GM12864 (cell line): ENCODE measurements at regions not wholly inside any gene's neighbourhood (a gene's known extent, or its start where the extent isn't known, plus 50 kb on each side); places are given as distances from the start of the nearest gene placed in this dataset.

ENCODE experiments used
- DNase-seq: peaks from one replicate; pipeline ENCODE4 v3.0.0-alpha.2; 2011; ENCODE audit warnings: low read depth
- H3K4me3 ChIP-seq: 2 replicates; pipeline ENCODE4 v1.5.1; 2011; ENCODE audit warnings: mild to moderate bottlenecking, low read depth, low read length, control low read depth
- CTCF ChIP-seq: IDR thresholded peaks from 2 replicates; pipeline ENCODE4 v1.5.1; 2011; ENCODE audit warnings: low read depth, mild to moderate bottlenecking, moderate library complexity, low read length, control low read depth, inconsistent platforms; ENCODE audit errors: missing control alignments

GRCh38 chr14:61152851-61153364 is 128.2 kb downstream of the TMEM30B start:
- no peak for TF ChIP-seq CTCF
- no peak for DNase-seq
- no peak overlapping the region for H3K4me3 ChIP-seq

GRCh38 chr14:61151251-61151650 is 129.9 kb downstream of the TMEM30B start:
- DNase-seq = no peak
- TF ChIP-seq CTCF = no peak
- H3K4me3 ChIP-seq = no peak overlapping the region

GRCh38 chr14:61150851-61151250 is 130.3 kb downstream of the TMEM30B start:
- no peak overlapping the region for H3K4me3 ChIP-seq
- DNase-seq = no peak
- no peak for TF ChIP-seq CTCF

GRCh38 chr14:61149896-61150295 is 131.2 kb downstream of the TMEM30B start:
- TF ChIP-seq CTCF = no peak

GRCh38 chr14:61148742-61149350 is 132.3 kb downstream of the TMEM30B start:
- DNase-seq = no peak
- no peak for TF ChIP-seq CTCF
- H3K4me3 ChIP-seq = no peak overlapping the region

More at GRCh38 chr14:61149896-61150295, 131.2 kb downstream of the TMEM30B start:
- no peak for DNase-seq
- H3K4me3 ChIP-seq = no peak overlapping the region

- DNase-seq = no peak
- TF ChIP-seq CTCF = no peak
- no peak overlapping the region for H3K4me3 ChIP-seq
These were observed 133.1 kb downstream of the TMEM30B start for GRCh38 chr14:61147831-61148549.

GRCh38 chr14:61147381-61147821 is 133.7 kb downstream of the TMEM30B start:
- H3K4me3 ChIP-seq = no peak overlapping the region
- DNase-seq = no peak
- TF ChIP-seq CTCF = no peak
